Suppressor macrophage treated with lipopolysaccharide for 4 hours (primary cell): ENCODE measurements at regions not wholly inside any gene's neighbourhood (a gene's known extent, or its start where the extent isn't known, plus 50 kb on each side); places are given as distances from the start of the nearest gene placed in this dataset.
A peak's percentile ranks its signal among the peaks of the same experiment; 100 is the strongest.
"Not testable (repeated sequence)": the region's sequence is repeated elsewhere in the genome, so short reads cannot be mapped to it uniquely, and the experiment has no call there.

ENCODE experiments used
- DNase-seq: peaks from one replicate; pipeline ENCODE4 v3.0.0-alpha.2; 2020

GRCh38 chr17:51389875-51390274 is 129.5 kb downstream of the UTP18 start:
- DNase-seq = no peak

DNA sequence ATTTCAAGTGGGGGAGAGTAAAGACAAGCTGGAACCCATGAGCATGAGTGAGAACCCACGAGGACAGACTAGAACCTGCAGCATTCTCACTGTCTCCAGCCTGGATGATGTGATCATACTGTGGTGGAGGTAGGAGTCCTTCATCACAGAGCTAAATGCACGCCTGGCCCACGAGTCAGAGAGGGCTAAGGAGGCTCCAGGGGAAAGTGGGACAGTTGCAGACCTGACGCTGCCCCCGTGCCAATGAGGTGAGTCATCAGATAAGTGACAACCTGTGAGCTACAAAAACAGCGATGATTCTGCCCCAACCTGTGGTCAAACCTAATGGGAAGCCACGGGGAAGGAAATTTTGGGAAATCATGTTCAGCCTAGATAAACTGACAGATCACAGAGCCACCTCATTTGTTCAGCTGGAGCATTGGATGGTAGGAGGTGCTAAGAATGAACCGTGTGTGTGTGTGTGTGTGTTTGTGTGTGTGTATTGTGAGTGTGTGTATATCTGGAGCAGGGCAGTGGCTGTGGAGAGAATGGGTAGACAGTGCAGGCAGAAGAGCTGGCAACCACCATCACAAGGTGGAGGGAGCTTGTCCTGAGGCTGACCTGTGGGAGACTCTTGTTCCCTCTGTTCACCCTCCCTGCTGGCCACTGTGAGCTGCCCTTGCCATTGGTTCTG is 131.8 kb downstream of the UTP18 start:
- no peak for DNase-seq

DNA sequence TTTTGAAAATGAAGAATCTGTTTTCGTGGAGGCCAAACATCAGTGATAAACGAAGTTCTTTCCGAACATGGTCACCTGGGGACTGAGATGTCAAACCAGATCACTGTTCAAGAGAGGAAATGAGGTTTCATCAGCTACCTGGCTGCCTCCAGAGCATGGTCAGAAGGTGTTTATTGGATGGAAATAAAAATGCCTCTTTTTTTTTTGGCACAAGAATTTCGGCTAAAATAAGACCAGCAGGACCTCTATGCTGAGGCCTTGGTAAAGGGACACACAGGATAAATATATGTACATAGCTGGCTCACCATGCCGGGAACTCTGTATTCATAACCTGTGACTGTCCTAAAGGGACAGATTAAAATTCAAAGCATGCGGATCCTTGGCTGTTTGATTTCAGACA is 135.3 kb downstream of the UTP18 start:
- no peak for DNase-seq

DNA sequence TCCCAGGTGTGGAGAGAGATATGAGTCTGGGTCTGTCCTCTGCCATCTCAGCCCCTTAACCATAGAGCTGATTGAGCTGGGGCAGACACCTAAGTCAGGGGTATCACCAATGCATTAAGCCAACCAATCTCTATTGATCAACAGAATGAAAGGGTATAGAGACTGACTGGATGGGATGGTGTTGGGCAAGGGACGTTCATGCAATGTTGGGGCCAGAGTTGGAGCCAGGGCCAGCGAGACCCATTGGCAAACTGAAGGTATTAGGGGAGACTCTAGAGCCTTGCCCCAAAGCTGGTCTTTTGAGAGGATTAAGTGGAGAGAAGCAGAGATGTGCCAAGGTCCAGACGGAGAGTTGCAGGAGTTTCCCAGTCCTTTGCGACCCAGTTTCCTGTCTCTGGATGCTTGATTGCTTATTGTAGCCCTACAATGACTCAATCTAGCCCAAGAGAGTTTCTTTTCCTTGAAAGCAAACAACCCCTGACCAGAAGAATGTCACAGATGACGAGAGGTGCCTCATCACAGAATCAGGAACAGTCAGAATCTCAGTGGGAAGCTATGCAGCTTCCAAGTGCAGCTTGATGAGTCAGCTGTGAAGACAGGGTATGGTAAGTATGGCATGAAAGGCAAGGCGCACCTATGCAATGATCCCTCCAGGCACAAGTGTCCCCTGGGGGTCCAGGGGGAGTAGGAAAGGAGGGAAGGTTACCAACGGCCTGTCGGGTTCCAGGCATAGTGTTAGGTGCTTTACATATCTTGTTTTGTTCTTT is 137.2 kb downstream of the UTP18 start:
- peak; percentile 12 for DNase-seq

- DNase-seq = no peak
These were observed 137.8 kb downstream of the UTP18 start for GRCh38 chr17:51398128-51398525.

GRCh38 chr17:51398687-51399086 is 138.3 kb downstream of the UTP18 start:
- DNase-seq = no peak

DNA sequence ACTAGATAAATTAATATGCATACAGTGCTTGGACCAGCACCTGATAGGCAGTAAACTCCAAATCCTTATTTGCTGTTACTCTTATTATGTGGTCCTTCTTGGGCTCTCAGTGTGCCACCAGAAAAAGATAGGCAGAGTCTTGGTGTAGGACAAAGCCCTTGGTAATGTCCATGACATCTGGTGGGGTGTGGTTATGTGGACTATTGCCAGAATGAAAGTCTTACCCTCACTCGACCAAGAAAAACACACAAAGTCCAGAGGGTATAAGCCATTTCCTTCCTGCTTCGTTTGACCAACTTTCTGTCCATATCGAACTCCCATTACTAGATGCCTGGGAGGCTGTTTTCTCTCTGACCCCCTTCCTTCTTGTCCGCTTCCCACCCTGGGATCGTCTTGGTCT is 140.9 kb downstream of the UTP18 start:
- no peak for DNase-seq

DNA sequence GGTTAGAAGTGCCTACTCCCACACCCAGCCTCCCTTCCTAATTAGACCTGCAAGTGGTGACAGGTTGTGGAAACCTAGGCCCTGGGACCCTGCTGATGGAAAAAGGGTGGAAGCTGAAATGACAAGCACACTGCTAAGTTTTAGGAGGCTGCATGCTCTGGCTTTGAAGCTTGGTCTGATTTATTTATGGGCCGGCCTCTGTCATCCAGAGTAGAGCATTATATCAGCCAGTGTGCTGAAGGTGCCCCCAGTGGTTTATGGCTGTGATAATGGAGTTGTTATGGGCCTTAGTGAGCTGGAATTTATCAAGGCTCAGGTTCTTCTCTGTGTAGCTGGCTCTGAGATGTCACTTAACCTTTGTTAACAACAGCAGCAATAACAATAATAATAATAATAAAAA is 142.6 kb downstream of the UTP18 start:
- no peak for DNase-seq

- DNase-seq = no peak
These were observed 147.2 kb downstream of the UTP18 start for GRCh38 chr17:51407576-51407975.

DNA sequence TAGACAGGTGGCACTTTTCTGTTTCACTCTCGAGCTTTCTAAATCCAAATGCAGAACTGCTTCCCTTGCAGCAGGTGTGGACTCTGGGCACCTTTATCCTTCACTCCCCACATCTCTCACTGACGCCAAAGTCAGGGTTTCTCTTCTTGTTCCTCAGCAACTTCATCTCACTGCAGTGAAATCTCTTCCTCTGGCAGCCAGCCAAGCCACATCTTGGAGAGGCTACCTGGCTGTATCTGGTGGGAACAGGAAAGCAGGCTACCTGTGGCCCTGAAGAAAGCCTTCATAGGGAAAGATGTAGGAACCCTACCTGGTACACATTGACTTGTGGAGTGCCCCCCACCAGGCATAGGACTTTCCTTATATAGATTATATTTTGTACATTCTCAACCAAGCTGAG is 159.1 kb downstream of the UTP18 start:
- DNase-seq = no peak

DNA sequence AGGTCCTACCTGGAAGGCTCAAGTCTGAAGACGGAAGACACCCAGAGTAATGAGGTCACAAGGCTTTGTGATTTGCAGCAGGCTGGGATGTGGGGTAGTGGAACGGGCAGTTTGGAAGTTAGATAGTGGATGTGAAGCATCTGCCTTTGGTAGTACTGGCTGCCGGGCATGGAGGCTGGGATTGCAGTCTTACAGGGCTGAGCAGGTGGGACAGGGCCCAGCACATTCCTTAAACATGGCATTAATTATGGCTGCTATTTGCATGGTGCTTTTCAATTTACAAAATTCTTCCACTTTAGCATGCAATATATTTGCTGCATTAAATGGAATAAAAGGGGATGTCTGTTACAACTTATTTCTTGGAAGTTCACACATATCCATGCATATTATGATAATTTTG is 161.2 kb downstream of the UTP18 start:
- DNase-seq = no peak

DNA sequence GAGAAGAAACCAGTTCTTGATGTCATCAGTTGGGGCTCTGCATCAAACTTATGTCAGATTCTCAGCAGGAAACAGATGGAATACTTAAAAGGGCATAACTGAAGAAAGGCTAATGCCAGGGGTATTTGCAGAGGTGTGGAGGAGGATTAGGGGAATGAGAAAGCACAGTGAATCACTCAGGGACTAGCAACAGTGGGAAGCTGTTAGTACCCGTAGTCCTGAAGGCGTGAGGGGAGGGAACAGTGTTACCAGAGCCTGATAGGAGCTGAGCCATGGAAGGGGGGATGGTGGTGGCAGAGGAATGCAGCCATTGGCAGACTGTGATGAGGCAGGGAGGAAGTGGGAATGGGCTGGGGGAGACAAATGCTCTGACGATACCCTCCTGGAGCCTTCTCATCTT is 162.3 kb downstream of the UTP18 start:
- DNase-seq = no peak

GRCh38 chr17:51423421-51424160 is 163.2 kb downstream of the UTP18 start:
- DNase-seq = no peak

DNA sequence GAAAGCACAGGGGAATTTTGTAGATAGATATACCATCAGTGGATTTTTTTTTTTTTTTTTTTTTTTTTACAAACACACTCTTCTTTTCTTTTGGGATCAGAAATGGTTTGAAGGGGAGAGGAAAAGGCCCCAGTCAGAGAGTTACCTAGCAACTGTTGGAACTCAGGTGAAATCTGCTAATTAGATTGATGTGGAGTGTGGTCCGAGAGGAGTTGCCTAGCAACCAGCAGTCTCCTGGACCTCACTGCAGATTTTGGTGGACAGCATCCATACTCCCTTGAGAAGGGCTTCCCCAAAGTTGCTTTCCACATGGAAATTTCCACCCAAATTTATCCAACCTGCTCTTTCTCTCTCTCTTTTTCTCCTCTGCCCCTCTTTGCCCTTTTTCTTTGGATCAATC is 165.4 kb downstream of the UTP18 start:
- no peak for DNase-seq

GRCh38 chr17:51427323-51427811 is 167.0 kb downstream of the UTP18 start:
- no peak for DNase-seq

- DNase-seq = no peak
These were observed 167.5 kb downstream of the UTP18 start for GRCh38 chr17:51427856-51428255.

- DNase-seq = no peak
These were observed 168.5 kb downstream of the UTP18 start for GRCh38 chr17:51428668-51429495.

GRCh38 chr17:51429938-51430337 is 169.6 kb downstream of the UTP18 start:
- DNase-seq = not testable (repeated sequence)

- DNase-seq = no peak
These were observed 170.2 kb downstream of the UTP18 start for GRCh38 chr17:51430591-51430990.

DNA sequence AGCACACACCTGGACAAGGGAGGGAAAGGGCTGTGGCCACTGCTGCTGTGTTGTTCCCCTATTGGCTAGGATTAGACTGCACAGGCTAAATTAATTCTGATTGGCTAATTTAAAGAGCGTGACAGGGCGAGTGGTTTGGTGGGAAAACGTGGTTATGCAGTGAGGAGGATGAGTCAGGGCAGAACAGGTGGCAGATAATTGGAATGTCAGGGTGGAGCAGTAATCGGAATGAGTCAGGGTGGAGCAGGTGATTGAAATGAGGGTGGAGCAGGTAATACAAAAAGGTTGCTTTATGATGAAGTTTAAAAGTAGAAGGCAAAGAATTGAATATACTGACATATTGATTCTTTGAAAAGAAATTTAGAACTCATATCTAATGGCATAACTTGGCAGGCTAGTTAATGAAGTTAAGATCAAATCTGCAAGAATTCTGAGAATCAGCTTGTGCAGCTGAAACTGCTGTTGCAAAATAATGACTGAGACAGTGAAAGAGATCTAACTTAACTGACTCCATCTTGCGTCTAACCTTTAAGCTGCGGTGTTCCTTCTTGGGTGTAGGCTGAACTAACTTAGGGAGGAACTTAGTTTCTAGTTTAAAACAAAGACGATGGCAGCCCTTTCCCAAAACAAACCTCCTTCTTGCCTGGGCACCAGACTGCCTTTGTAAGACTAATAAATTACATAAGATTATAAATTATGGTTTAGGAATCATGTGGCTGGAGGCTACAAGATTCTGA is 174.3 kb downstream of the UTP18 start:
- DNase-seq = no peak

- peak; percentile 39 for DNase-seq
These were observed 174.8 kb downstream of the UTP18 start for GRCh38 chr17:51435171-51435552.

- peak; percentile 14 for DNase-seq
These were observed 175.3 kb downstream of the UTP18 start for GRCh38 chr17:51435641-51436091.
